ENCODE measurements at regions not wholly inside any gene's neighbourhood (a gene's known extent, or its start where the extent isn't known, plus 50 kb on each side); places are given as distances from the start of the nearest gene placed in this dataset.

DNA sequence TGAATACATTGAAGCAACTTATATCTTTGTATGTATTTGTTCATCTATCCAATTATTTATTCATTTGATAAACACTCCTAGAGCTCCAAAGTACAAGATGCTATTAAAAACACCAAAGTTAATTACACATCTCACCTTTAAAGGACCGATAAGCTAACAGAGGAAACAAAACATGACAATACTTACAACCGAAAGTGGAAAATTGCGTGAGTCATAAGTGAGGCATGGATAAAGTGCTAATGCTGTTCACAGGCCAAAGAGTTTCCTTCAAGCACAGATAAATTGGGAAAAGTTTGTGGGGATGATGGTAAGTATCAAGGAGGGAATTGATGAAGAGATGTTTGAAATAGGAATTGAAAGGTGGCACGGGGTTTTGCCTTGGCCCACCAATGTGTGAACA is 172.8 kb upstream of the KITLG start:
- no peak overlapping the region for H3K4me3 ChIP-seq (ENCODE audit: low read depth, poor library complexity, severe bottlenecking)
- intact Hi-C loops (cut with DNase I; ENCODE audit: low total_unique reads): no loop called here
- TF ChIP-seq POLR2A (IDR thresholded peaks at IDR 0.05): no peak
- 52 to 55% methylated on average over 4 of the region's 4 CpGs for WGBS, 2 donors
- no peak for DNase-seq (ENCODE audit: low spot score in 2 of 2)

GRCh38 chr12:88752183-88752582 is 171.9 kb upstream of the KITLG start:
- H3K4me3 ChIP-seq (ENCODE audit: low read depth, poor library complexity, severe bottlenecking): no peak overlapping the region
- no peak for DNase-seq (ENCODE audit: low spot score in 2 of 2)
- no peak for TF ChIP-seq POLR2A (IDR thresholded peaks at IDR 0.05)
- TF ChIP-seq, protein P1, sequence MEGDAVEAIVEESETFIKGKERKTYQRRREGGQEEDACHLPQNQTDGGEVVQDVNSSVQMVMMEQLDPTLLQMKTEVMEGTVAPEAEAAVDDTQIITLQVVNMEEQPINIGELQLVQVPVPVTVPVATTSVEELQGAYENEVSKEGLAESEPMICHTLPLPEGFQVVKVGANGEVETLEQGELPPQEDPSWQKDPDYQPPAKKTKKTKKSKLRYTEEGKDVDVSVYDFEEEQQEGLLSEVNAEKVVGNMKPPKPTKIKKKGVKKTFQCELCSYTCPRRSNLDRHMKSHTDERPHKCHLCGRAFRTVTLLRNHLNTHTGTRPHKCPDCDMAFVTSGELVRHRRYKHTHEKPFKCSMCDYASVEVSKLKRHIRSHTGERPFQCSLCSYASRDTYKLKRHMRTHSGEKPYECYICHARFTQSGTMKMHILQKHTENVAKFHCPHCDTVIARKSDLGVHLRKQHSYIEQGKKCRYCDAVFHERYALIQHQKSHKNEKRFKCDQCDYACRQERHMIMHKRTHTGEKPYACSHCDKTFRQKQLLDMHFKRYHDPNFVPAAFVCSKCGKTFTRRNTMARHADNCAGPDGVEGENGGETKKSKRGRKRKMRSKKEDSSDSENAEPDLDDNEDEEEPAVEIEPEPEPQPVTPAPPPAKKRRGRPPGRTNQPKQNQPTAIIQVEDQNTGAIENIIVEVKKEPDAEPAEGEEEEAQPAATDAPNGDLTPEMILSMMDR (IDR thresholded peaks at IDR 0.05): no peak
- 86 to 93% methylated on average over 3 of the region's 3 CpGs for WGBS, 2 donors
- intact Hi-C loops (cut with DNase I; ENCODE audit: low total_unique reads): no loop called here

- DNase-seq (ENCODE audit: low spot score in 2 of 2): no peak
- H3K4me3 ChIP-seq (ENCODE audit: low read depth, poor library complexity, severe bottlenecking): no peak overlapping the region
- intact Hi-C loops (cut with DNase I; ENCODE audit: low total_unique reads): no loop called here
- no peak for TF ChIP-seq POLR2A (IDR thresholded peaks at IDR 0.05)
- TF ChIP-seq, protein P1 (IDR thresholded peaks at IDR 0.05): no peak
- 86 to 94% methylated on average over 1 of the region's 1 CpG for WGBS, 2 donors
Observed at GRCh38 chr12:88750867-88751543, 170.7 kb upstream of the KITLG start.

DNA sequence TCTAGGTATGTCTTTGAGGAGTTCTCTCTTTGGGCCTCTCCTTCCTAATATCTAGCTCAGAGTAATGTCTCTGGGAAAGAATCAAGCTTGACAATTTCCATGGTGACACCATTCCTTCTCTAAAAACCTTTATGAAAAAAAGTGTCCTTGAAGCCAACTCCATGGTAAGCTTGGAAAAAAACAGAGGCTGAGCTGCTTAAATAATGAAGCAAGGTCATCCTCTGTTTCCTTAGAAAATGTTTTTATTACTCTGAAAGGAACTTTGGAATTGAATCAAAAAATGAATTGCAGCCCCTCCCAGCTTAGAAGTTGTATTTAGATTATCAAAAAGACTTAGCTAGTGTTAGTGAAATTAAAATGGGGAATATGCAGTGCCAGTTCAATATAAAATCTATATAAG is 166.1 kb upstream of the KITLG start:
- intact Hi-C loops (cut with DNase I; ENCODE audit: low total_unique reads): no loop called here
- TF ChIP-seq, protein P1 (IDR thresholded peaks at IDR 0.05): no peak
- no peak for TF ChIP-seq POLR2A (IDR thresholded peaks at IDR 0.05)
- no peak overlapping the region for H3K4me3 ChIP-seq (ENCODE audit: low read depth, poor library complexity, severe bottlenecking)
- DNase-seq (ENCODE audit: low spot score in 2 of 2): no peak

- DNase-seq (ENCODE audit: low spot score in 2 of 2): no peak
- 40 to 45% methylated on average over 12 of the region's 12 CpGs for WGBS, 2 donors
- no peak for TF ChIP-seq POLR2A (IDR thresholded peaks at IDR 0.05)
- TF ChIP-seq, protein P1 (IDR thresholded peaks at IDR 0.05): no peak
- H3K4me3 ChIP-seq (ENCODE audit: low read depth, poor library complexity, severe bottlenecking): no peak overlapping the region
- intact Hi-C loops (cut with DNase I; ENCODE audit: low total_unique reads): no loop called here
Observed at GRCh38 chr12:88743946-88744685, 163.8 kb upstream of the KITLG start.

- no peak overlapping the region for H3K4me3 ChIP-seq (ENCODE audit: low read depth, poor library complexity, severe bottlenecking)
- intact Hi-C loops (cut with DNase I; ENCODE audit: low total_unique reads): no loop called here
- WGBS, 2 donors: 91 to 96% methylated on average over 8 of the region's 8 CpGs
- no peak for TF ChIP-seq POLR2A (IDR thresholded peaks at IDR 0.05)
- TF ChIP-seq, protein P1 (IDR thresholded peaks at IDR 0.05): no peak
- no peak for DNase-seq (ENCODE audit: low spot score in 2 of 2)
Observed at GRCh38 chr12:88737838-88738472, 157.7 kb upstream of the KITLG start.

Data from lower leg skin (tissue), 4 donors.